ENCODE measurements at regions not wholly inside any gene's neighbourhood (a gene's known extent, or its start where the extent isn't known, plus 50 kb on each side); places are given as distances from the start of the nearest gene placed in this dataset.

GRCh38 chr5:88490874-88491273, 222.2 kb upstream of the TMEM161B start:
- Histone ChIP-seq H3K27me3 (ENCODE audit: insufficient read depth, low read length) (no peaks in the 10 kb centered on the region), H4K20me1 (ENCODE audit: insufficient read depth) (no peaks in the 10 kb centered on the region), H3K4me3 (replicated peaks in 1 of 2; ENCODE audit: low read depth in 1 of 2, low read length in 2 of 2) (no peak overlapping the region), H3K36me3 (ENCODE audit: control insufficient read depth in 1 of 2, insufficient read depth in 2 of 2, low read length in 2 of 2) (no peaks in the 10 kb centered on the region), H3K4me1 (ENCODE audit: control insufficient read depth in 1 of 2, insufficient read depth in 2 of 2, low read length in 2 of 2) (no peaks in the 10 kb centered on the region), H2AFZ (ENCODE audit: low read depth, low read length, poor library complexity, severe bottlenecking) (no peak overlapping the region), H3K9me3 (ENCODE audit: control insufficient read depth in 1 of 2, insufficient read depth in 1 of 2, low read depth in 1 of 2, low read length in 2 of 2) (no peaks in the 10 kb centered on the region), H3K79me2 (ENCODE audit: insufficient read depth, low read length) (no peaks in the 10 kb centered on the region), H3K9ac (ENCODE audit: low read length) (no peak overlapping the region), H3K4me2 (ENCODE audit: low read length) (no peak overlapping the region), H3K9me2 (ENCODE audit: insufficient read depth) (no peaks in the 10 kb centered on the region), H3K27ac (ENCODE audit: low read depth, low read length) (no peak overlapping the region)
- ChIA-PET POLR2A (no interaction called here), CTCF (no interaction called here), RAD21 (ENCODE audit: low non-redundant PET in 1 of 2, low total read pairs in 2 of 2, uncharacterized antibody in 2 of 2, unreplicated experiment in 2 of 2) (no interaction called here)
- no peak for TF ChIP-seq TCF7L2 (IDR thresholded peaks at IDR 0.05; ENCODE audit: borderline replicate concordance, extremely low read depth, insufficient read depth, insufficient read length)
- TF ChIP-seq CBX3 (IDR thresholded peaks at IDR 0.05; ENCODE audit: low read depth), result no peak
- TF ChIP-seq SRF (IDR thresholded peaks at IDR 0.05; ENCODE audit: low read depth), result no peak
- no peak for TF ChIP-seq FOSL1 (IDR thresholded peaks at IDR 0.05; ENCODE audit: low read depth)
- no peak for TF ChIP-seq POLR2AphosphoS5 (IDR thresholded peaks at IDR 0.05; ENCODE audit: low read depth, low read length)
- no peak for TF ChIP-seq EZH2 (IDR thresholded peaks at IDR 0.05)
- TF ChIP-seq SP1 (IDR thresholded peaks at IDR 0.05; ENCODE audit: low read depth), result no peak
- no peak for TF ChIP-seq JUND (IDR thresholded peaks at IDR 0.05)
- DNase-seq (ENCODE audit: low read depth, low spot score), result no peak
- ATAC-seq, result no peak
- no TSS peak for BruUV-seq (replicated peaks)
- intact Hi-C loops (cut with micrococcal nuclease), result no loop called here

- no peak overlapping the region for H3K9ac ChIP-seq (ENCODE audit: low read length)
- H4K20me1 ChIP-seq (ENCODE audit: insufficient read depth), result no peaks in the 10 kb centered on the region
- DNase-seq (ENCODE audit: low read depth, low spot score), result no peak
- RAD21 ChIA-PET (ENCODE audit: low non-redundant PET in 1 of 2, low total read pairs in 2 of 2, uncharacterized antibody in 2 of 2, unreplicated experiment in 2 of 2), result no interaction called here
- no peaks in the 10 kb centered on the region for H3K27me3 ChIP-seq (ENCODE audit: insufficient read depth, low read length)
- intact Hi-C loops (cut with micrococcal nuclease), result no loop called here
- H3K36me3 ChIP-seq (ENCODE audit: control insufficient read depth in 1 of 2, insufficient read depth in 2 of 2, low read length in 2 of 2), result no peaks in the 10 kb centered on the region
- H2AFZ ChIP-seq (ENCODE audit: low read depth, low read length, poor library complexity, severe bottlenecking), result no peak overlapping the region
- no peak overlapping the region for H3K4me3 ChIP-seq (replicated peaks in 1 of 2; ENCODE audit: low read depth in 1 of 2, low read length in 2 of 2)
- ATAC-seq, result no peak
- POLR2A ChIA-PET, result no interaction called here
- H3K4me1 ChIP-seq (ENCODE audit: control insufficient read depth in 1 of 2, insufficient read depth in 2 of 2, low read length in 2 of 2), result no peaks in the 10 kb centered on the region
- no peak overlapping the region for H3K27ac ChIP-seq (ENCODE audit: low read depth, low read length)
- no peaks in the 10 kb centered on the region for H3K9me2 ChIP-seq (ENCODE audit: insufficient read depth)
- no peaks in the 10 kb centered on the region for H3K9me3 ChIP-seq (ENCODE audit: control insufficient read depth in 1 of 2, insufficient read depth in 1 of 2, low read depth in 1 of 2, low read length in 2 of 2)
- BruUV-seq (replicated peaks), result no TSS peak
- no peak overlapping the region for H3K4me2 ChIP-seq (ENCODE audit: low read length)
- H3K79me2 ChIP-seq (ENCODE audit: insufficient read depth, low read length), result no peaks in the 10 kb centered on the region
- CTCF ChIA-PET, result no interaction called here
- TF ChIP-seq EGR1 (IDR thresholded peaks at IDR 0.05; ENCODE audit: low read depth), result no peak
- TF ChIP-seq SP1 (IDR thresholded peaks at IDR 0.05; ENCODE audit: low read depth), result no peak
- TF ChIP-seq SRF (IDR thresholded peaks at IDR 0.05; ENCODE audit: low read depth), result no peak
- TF ChIP-seq CEBPB (IDR thresholded peaks at IDR 0.05; ENCODE audit: low read depth), result no peak
- TF ChIP-seq YY1 (IDR thresholded peaks at IDR 0.05; ENCODE audit: extremely low read depth, insufficient replicate concordance, low read depth, low read length), result no peak
- no peak for TF ChIP-seq TCF7L2 (IDR thresholded peaks at IDR 0.05; ENCODE audit: borderline replicate concordance, extremely low read depth, insufficient read depth, insufficient read length)
- no peak for TF ChIP-seq MAX (IDR thresholded peaks at IDR 0.05)
- TF ChIP-seq CTCF (IDR thresholded peaks at IDR 0.05 in 2 of 3, conservative IDR thresholded peaks at IDR 0.05 in 1 of 3; ENCODE audit: borderline replicate concordance in 1 of 3, insufficient read depth in 1 of 3, low read depth in 2 of 3, low read length in 2 of 3), result no peak
- no peak for TF ChIP-seq RAD21 (IDR thresholded peaks at IDR 0.05; ENCODE audit: low read depth)
- TF ChIP-seq EZH2phosphoT487 (IDR thresholded peaks at IDR 0.05; ENCODE audit: borderline replicate concordance), result no peak
- TF ChIP-seq POLR2AphosphoS5 (IDR thresholded peaks at IDR 0.05; ENCODE audit: low read depth, low read length), result no peak
- TF ChIP-seq REST (IDR thresholded peaks at IDR 0.05; ENCODE audit: low read depth), result no peak
- no peak for TF ChIP-seq ELF1 (IDR thresholded peaks at IDR 0.05; ENCODE audit: borderline replicate concordance, low read depth)
- no peak for TF ChIP-seq ZFX (IDR thresholded peaks at IDR 0.05)
Observed at GRCh38 chr5:88489364-88489763, 220.7 kb upstream of the TMEM161B start.
